ENCODE measurements at regions not wholly inside any gene's neighbourhood (a gene's known extent, or its start where the extent isn't known, plus 50 kb on each side); places are given as distances from the start of the nearest gene placed in this dataset.

DNA sequence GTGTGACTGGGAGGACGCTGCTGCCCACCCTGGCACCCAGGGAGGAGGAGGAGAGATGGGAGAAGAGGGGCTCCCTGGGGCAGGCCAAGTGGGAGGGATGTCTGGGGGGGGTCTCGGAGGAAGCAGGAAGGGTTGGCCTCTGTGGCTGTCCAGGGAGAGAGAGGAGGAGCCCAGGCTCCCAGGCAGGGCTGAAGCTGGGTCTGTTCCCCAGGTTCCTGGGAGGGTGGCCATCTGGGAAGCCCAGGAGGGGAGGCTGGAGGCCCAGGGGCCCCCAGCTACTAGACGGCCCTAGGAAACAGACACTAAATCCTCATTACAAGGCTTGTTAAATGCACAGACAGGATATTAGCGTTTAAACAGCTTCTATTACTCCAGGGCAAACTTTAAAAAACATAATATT lies 139.8 kb downstream of the ENGASE start:
- no peak for DNase-seq (ENCODE audit: low spot score)
- Histone ChIP-seq H3K4me3 (no peak overlapping the region), H3K27ac (no peak overlapping the region), H3K4me1 (replicated peaks) (no peaks in the 10 kb centered on the region), H3K27me3 (replicated peaks; ENCODE audit: insufficient read depth) (peaks cover 16% of the 10 kb centered on the region), H3K36me3 (no peaks in the 10 kb centered on the region), H3K9me3 (no peaks in the 10 kb centered on the region)
- intact Hi-C loops (cut with DNase I): no loop called here
- 34% methylated on average over 4 of the region's 4 CpGs for WGBS
- TF ChIP-seq, protein P1, sequence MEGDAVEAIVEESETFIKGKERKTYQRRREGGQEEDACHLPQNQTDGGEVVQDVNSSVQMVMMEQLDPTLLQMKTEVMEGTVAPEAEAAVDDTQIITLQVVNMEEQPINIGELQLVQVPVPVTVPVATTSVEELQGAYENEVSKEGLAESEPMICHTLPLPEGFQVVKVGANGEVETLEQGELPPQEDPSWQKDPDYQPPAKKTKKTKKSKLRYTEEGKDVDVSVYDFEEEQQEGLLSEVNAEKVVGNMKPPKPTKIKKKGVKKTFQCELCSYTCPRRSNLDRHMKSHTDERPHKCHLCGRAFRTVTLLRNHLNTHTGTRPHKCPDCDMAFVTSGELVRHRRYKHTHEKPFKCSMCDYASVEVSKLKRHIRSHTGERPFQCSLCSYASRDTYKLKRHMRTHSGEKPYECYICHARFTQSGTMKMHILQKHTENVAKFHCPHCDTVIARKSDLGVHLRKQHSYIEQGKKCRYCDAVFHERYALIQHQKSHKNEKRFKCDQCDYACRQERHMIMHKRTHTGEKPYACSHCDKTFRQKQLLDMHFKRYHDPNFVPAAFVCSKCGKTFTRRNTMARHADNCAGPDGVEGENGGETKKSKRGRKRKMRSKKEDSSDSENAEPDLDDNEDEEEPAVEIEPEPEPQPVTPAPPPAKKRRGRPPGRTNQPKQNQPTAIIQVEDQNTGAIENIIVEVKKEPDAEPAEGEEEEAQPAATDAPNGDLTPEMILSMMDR (IDR thresholded peaks at IDR 0.05): no peak
- TF ChIP-seq POLR2AphosphoS5 (IDR thresholded peaks at IDR 0.05) (no peak), POLR2A (IDR thresholded peaks at IDR 0.05) (no peak)

DNA sequence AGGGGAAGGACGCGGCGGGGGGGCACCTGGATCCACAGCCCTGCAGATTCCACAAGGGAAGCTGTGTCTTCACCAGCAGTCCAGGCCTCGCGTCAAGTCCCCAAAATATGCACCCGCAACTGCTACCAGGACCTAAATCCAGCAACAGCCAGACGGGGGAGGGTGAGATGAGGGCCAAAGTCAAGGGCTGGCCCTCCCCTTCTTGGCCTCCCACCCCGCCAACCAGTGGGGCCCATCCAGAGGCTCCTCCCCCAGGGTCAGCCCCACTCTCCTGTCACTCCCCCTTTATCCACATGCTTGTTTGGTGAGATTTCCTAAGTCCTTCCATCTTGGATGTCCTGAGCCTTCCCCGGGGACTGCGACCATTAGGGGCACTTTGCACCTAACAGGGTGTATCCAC lies 138.7 kb downstream of the ENGASE start:
- TF ChIP-seq, protein P1 (IDR thresholded peaks at IDR 0.05): no peak
- no peak for TF ChIP-seq POLR2A (IDR thresholded peaks at IDR 0.05)
- TF ChIP-seq POLR2AphosphoS5 (IDR thresholded peaks at IDR 0.05): no peak
- 85% methylated on average over 10 of the region's 10 CpGs for WGBS
- intact Hi-C loops (cut with DNase I): no loop called here
- Histone ChIP-seq H3K36me3 (no peaks in the 10 kb centered on the region), H3K27me3 (replicated peaks; ENCODE audit: insufficient read depth) (peaks cover 11% of the 10 kb centered on the region), H3K4me1 (replicated peaks) (no peaks in the 10 kb centered on the region), H3K27ac (no peak overlapping the region), H3K4me3 (no peak overlapping the region), H3K9me3 (no peaks in the 10 kb centered on the region)
- DNase-seq (ENCODE audit: low spot score): no peak

DNA sequence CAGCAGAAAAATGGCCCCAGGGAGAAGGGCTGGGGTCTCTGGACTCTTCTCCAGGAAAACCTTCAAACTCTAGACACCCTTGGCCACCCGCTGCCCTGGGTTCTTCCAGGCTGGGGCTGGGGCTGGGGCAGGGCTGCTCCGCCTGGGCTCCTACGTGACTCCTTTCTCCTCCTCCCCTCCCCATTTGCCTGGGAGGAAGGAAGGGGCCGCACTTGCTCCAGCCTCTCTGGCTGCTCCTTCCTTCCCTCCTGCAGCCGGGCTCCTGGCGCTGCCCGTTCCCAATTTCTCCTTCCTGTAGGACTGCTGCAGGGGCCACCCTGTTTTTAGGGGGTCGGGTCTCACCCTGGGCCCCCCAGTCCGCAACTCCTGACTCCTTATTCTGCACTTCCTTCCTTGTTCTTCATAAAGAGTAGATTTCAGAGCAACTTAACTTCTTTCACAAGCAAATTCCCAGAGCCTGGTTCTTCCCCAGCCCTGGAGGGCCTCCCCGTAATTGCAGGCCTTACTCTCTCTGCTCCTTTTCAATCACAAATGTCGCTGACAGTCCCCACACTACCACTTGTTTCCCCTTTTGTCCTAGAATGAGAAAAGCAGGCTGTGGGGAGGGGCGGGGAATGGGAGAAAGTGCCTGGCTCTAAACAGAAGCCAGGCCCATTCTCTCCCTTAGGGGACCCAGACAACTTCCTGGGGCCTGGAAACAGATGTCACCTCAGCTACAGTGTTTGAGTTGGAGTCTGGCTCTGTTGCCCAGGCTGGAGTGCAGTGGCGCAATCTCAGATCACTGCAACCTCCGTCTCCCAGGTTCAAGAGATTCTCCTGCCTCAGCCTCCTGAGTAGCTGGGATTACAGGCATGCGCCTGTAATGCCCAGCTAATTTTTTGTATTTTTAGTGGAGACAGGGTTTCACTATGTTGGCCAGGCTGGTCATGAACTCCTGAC lies 137.8 kb downstream of the ENGASE start:
- TF ChIP-seq, protein P1 (IDR thresholded peaks at IDR 0.05): no peak
- TF ChIP-seq POLR2A (IDR thresholded peaks at IDR 0.05) (no peak), POLR2AphosphoS5 (IDR thresholded peaks at IDR 0.05) (no peak)
- no peaks in the 10 kb centered on the region for H3K36me3 ChIP-seq
- intact Hi-C loops (cut with DNase I): no loop called here

DNA sequence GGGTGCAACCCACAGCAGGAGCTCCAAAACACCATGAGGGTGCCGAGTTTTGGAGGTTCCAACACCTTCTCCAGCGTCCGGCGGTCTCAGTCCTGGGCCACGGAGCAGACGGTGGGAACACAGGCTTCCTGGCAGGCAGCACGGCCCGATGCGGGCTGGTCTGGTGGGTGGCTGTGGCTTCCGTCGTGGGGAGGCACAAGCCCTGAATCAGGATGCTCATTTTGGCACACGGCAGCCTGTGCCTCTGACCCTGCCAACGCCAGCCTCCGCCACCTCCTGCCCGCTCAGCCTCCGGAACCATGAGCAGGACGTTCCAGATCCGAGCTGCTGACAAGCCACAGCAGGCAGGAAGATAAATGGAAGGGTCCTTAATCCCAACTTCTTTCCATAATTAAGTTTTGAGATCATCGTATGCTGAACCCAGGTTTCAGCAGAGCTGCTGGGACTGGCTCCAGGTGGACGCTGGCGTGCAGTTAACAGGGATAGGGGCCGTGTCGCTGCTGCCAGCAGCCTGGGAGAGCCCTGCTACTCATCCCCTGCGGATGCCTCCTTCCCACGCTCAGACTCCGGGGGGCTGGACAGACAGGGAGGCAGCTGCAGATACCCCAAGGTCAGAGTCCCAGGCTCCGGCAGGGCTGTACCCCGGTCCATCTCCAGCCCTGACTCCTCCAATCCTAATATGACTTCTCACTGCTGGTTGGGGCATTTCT lies 136.6 kb downstream of the ENGASE start:
- no peaks in the 10 kb centered on the region for H3K4me1 ChIP-seq (replicated peaks)
- H3K36me3 ChIP-seq: no peaks in the 10 kb centered on the region
- WGBS: 63% methylated on average over 28 of the region's 28 CpGs
- H3K27ac ChIP-seq: no peak overlapping the region
- no peak for DNase-seq (ENCODE audit: low spot score)
- H3K4me3 ChIP-seq: no peak overlapping the region
- no peak for TF ChIP-seq POLR2A (IDR thresholded peaks at IDR 0.05)
- no peak for TF ChIP-seq POLR2AphosphoS5 (IDR thresholded peaks at IDR 0.05)
- TF ChIP-seq, protein P1 (IDR thresholded peaks at IDR 0.05): no peak
- H3K9me3 ChIP-seq: no peaks in the 10 kb centered on the region
- intact Hi-C loops (cut with DNase I): no loop called here
- peaks cover 12% of the 10 kb centered on the region for H3K27me3 ChIP-seq (replicated peaks; ENCODE audit: insufficient read depth)

More for the DNA sequence above, 137.8 kb downstream of the ENGASE start:
- H3K27me3 ChIP-seq (replicated peaks; ENCODE audit: insufficient read depth): peaks cover 13% of the 10 kb centered on the region
- DNase-seq (ENCODE audit: low spot score): no peak
- H3K27ac ChIP-seq: no peak overlapping the region
- H3K4me3 ChIP-seq: no peak overlapping the region
- H3K9me3 ChIP-seq: no peaks in the 10 kb centered on the region
- WGBS: 50% methylated on average over 15 of the region's 15 CpGs
- H3K4me1 ChIP-seq (replicated peaks): no peaks in the 10 kb centered on the region

Measured in prostate gland (tissue), 2 donors.